A673 (cell line): ENCODE measurements at regions not wholly inside any gene's neighbourhood (a gene's known extent, or its start where the extent isn't known, plus 50 kb on each side); places are given as distances from the start of the nearest gene placed in this dataset.

Experiments used
- EZH2 ChIP-seq: fragments of 200-600 bp; sonication (generic); IDR thresholded peaks from 2 replicates; pipeline ENCODE4 v1.6.1; 2017; ENCODE audit warnings: borderline replicate concordance, low read depth, mild to moderate bottlenecking, mixed read lengths, antibody characterized with exemption, low read length; ENCODE audit not compliant: poor library complexity, severe bottlenecking
- TF ChIP-seq, protein P1 (sequence below): fragments of 300-800, 200-600 bp; sonication (generic); conservative IDR thresholded peaks from 2 replicates; pipeline ENCODE4 v1.5.1; 2017; ENCODE audit warnings: low read depth, mild to moderate bottlenecking, antibody characterized with exemption, low read length, moderate library complexity, mixed read lengths

DNA sequence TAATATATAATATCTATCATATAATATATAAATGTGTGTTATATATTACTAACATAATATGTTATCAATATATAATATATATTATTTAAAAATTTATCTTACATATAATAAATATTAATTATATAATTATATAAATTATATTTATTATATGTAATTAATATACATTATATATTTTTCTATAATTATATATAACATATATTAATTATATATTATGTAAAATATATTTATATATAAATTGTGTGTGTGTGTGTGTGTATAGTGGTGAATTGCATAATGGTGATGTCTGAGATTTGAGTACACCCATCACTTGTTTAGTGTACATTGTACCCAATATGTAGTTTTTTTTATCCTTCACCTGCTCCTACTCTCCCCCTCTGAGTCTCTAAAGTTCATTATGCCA, 205.9 kb upstream of the KCNG1 start:
- TF ChIP-seq, protein P1, sequence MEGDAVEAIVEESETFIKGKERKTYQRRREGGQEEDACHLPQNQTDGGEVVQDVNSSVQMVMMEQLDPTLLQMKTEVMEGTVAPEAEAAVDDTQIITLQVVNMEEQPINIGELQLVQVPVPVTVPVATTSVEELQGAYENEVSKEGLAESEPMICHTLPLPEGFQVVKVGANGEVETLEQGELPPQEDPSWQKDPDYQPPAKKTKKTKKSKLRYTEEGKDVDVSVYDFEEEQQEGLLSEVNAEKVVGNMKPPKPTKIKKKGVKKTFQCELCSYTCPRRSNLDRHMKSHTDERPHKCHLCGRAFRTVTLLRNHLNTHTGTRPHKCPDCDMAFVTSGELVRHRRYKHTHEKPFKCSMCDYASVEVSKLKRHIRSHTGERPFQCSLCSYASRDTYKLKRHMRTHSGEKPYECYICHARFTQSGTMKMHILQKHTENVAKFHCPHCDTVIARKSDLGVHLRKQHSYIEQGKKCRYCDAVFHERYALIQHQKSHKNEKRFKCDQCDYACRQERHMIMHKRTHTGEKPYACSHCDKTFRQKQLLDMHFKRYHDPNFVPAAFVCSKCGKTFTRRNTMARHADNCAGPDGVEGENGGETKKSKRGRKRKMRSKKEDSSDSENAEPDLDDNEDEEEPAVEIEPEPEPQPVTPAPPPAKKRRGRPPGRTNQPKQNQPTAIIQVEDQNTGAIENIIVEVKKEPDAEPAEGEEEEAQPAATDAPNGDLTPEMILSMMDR = no peak
- TF ChIP-seq EZH2 = no peak
